ENCODE measurements at regions not wholly inside any gene's neighbourhood (a gene's known extent, or its start where the extent isn't known, plus 50 kb on each side); places are given as distances from the start of the nearest gene placed in this dataset.

DNA sequence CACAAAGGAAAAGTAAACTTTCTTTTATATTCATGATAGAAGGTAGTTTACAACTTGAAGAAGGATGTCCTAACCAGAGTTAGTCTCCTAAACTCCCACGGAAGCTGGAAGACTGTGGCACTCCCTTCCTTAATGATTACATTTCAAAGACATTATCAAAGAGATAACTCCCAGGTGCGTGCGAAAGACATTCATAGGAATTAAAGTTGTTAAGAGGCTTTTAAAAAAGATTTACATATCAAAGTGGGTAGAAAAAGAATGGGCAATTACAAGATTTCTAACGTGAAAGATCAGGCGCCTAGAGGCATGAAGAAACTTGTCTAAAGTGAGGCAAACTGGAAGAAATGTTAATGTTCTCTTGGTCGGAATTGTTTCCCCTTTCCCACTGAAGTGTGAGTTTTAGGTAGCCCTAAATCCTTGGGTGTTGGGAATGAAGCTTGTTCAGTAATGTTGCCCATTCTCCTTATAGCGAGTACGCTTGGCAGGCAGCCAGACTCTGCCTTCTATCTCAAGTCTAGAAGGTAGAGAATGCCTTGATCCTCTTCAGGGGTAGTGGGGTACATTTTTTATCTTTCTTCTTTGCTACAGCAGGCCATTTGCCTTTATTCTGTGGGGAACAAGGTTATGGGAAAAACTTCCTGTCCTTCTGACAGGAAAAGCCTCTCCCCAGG lies 642.0 kb downstream of the SLC6A15 start:
- Histone ChIP-seq H3K4me1 (no peaks in the 10 kb centered on the region), H3K27me3 (no peaks in the 10 kb centered on the region), H3K9me3 (no peaks in the 10 kb centered on the region), H3K36me3 (ENCODE audit: low read depth, missing control alignments) (no peaks in the 10 kb centered on the region), H3K4me3 (no peak overlapping the region), H3K27ac (no peak overlapping the region)
- intact Hi-C loops (cut with DNase I; ENCODE audit: low total_unique reads) = no loop called here
- TF ChIP-seq POLR2A (IDR thresholded peaks at IDR 0.05) (no peak), CTCF (IDR thresholded peaks at IDR 0.05) (no peak)
- WGBS, 2 donors = 47 to 65% methylated on average over 8 of the region's 8 CpGs
- peak; percentile 22 for DNase-seq

DNA sequence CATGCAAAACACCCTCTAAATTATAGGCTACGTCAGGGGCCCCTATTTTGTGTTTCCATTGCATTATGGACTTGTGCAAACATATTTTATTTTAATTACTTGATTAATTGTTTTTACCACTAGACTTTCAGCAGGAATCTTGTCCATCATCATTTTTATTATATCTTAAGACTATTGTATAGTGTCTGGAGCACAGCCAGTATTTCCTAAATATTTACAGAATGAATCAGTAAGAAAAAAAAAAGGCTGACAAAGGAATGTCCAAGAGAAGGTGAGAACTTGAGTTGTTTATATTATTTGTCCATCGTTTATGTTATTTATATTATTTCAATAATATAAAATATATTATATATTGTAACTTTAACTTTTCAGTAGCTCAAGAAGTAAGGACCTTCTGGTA lies 664.7 kb downstream of the SLC6A15 start:
- 78 to 82% methylated on average over 2 of the region's 2 CpGs for WGBS, 2 donors
- no peaks in the 10 kb centered on the region for H3K27me3 ChIP-seq
- intact Hi-C loops (cut with DNase I; ENCODE audit: low total_unique reads) = no loop called here
- no peak overlapping the region for H3K27ac ChIP-seq
- H3K4me1 ChIP-seq = no peaks in the 10 kb centered on the region
- H3K9me3 ChIP-seq = no peaks in the 10 kb centered on the region
- no peak for DNase-seq
- TF ChIP-seq CTCF (IDR thresholded peaks at IDR 0.05) (no peak), POLR2A (IDR thresholded peaks at IDR 0.05) (no peak)
- H3K36me3 ChIP-seq (ENCODE audit: low read depth, missing control alignments) = no peaks in the 10 kb centered on the region
- H3K4me3 ChIP-seq = no peak overlapping the region

- DNase-seq = no peak
- Histone ChIP-seq H3K4me1 (no peaks in the 10 kb centered on the region), H3K36me3 (ENCODE audit: low read depth, missing control alignments) (no peaks in the 10 kb centered on the region), H3K27me3 (no peaks in the 10 kb centered on the region), H3K27ac (no peak overlapping the region), H3K4me3 (no peak overlapping the region), H3K9me3 (no peaks in the 10 kb centered on the region)
- intact Hi-C loops (cut with DNase I; ENCODE audit: low total_unique reads) = no loop called here
- TF ChIP-seq POLR2A (IDR thresholded peaks at IDR 0.05) (no peak), CTCF (IDR thresholded peaks at IDR 0.05) (no peak)
- WGBS, 2 donors = 86 to 89% methylated on average over 4 of the region's 4 CpGs
Measured at GRCh38 chr12:84243686-84244085, 668.9 kb downstream of the SLC6A15 start.

DNA sequence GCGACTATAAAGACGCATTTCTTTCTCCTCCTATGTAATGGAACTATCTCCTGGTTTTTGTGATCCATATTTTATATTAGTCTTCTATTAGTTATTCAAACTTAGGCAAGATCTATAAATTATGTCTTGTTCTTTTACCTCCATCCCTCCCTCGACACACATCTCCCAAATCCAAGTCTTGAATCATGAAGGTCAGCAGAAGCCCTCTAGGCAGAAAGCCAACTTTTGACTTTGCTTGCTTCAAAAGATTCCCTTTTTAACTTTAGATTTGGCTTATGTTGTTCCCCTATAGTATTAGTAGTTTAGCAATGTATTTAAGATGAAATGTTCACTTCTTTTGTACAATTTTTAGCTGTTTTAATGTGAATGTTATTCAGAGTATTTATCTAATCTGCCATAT lies 689.8 kb downstream of the SLC6A15 start:
- Histone ChIP-seq H3K4me3 (no peak overlapping the region), H3K36me3 (ENCODE audit: low read depth, missing control alignments) (no peaks in the 10 kb centered on the region), H3K4me1 (no peaks in the 10 kb centered on the region), H3K9me3 (no peaks in the 10 kb centered on the region), H3K27ac (no peak overlapping the region), H3K27me3 (no peaks in the 10 kb centered on the region)
- TF ChIP-seq POLR2A (IDR thresholded peaks at IDR 0.05) = no peak
- no peak for TF ChIP-seq CTCF (IDR thresholded peaks at IDR 0.05)
- intact Hi-C loops (cut with DNase I; ENCODE audit: low total_unique reads) = no loop called here
- 73 to 77% methylated on average over 3 of the region's 3 CpGs for WGBS, 2 donors
- no peak for DNase-seq

GRCh38 chr12:84218406-84218805 lies 694.2 kb downstream of the SLC6A15 start:
- 85 to 94% methylated on average over 1 of the region's 1 CpG for WGBS, 2 donors

More at GRCh38 chr12:84218406-84218805, 694.2 kb downstream of the SLC6A15 start:
- Histone ChIP-seq H3K27me3 (no peaks in the 10 kb centered on the region), H3K4me1 (no peaks in the 10 kb centered on the region), H3K9me3 (no peaks in the 10 kb centered on the region), H3K27ac (no peak overlapping the region), H3K36me3 (ENCODE audit: low read depth, missing control alignments) (no peaks in the 10 kb centered on the region), H3K4me3 (no peak overlapping the region)
- no peak for TF ChIP-seq CTCF (IDR thresholded peaks at IDR 0.05)
- no peak for TF ChIP-seq POLR2A (IDR thresholded peaks at IDR 0.05)
- intact Hi-C loops (cut with DNase I; ENCODE audit: low total_unique reads) = no loop called here
- DNase-seq = no peak
